Thyroid gland (tissue), 4 donors: ENCODE measurements at regions not wholly inside any gene's neighbourhood (a gene's known extent, or its start where the extent isn't known, plus 50 kb on each side); places are given as distances from the start of the nearest gene placed in this dataset.

ENCODE experiments used
- CTCF ChIP-seq, 6 experiments: fragments of 200-600 bp in 3 of 6; fragments of 450-650 bp in 3 of 6; sonication (generic) in 3 of 6; IDR thresholded peaks; one replicate each; pipeline ENCODE4 v1.5.1; 2016 to 2019; ENCODE audit warnings: antibody characterized with exemption in 6 of 6, mild to moderate bottlenecking in 2 of 6, inconsistent platforms in 1 of 6, moderate library complexity in 1 of 6
- POLR2A ChIP-seq, 2 donors: fragments of 450-650 bp; IDR thresholded peaks; one replicate each; pipeline ENCODE4 v1.6.1; 2017; ENCODE audit warnings: antibody characterized with exemption in 2 of 2, mild to moderate bottlenecking in 2 of 2, moderate library complexity in 1 of 2

- no peak for TF ChIP-seq CTCF (IDR thresholded peaks at IDR 0.05)
- no peak for TF ChIP-seq POLR2A (IDR thresholded peaks at IDR 0.05)
Measured at GRCh38 chr10:44066527-44067255, 318.2 kb downstream of the CXCL12 start.
